Mucosa of rectum (tissue), 2 donors: ENCODE measurements at regions not wholly inside any gene's neighbourhood (a gene's known extent, or its start where the extent isn't known, plus 50 kb on each side); places are given as distances from the start of the nearest gene placed in this dataset.
"Not testable (repeated sequence)": the region's sequence is repeated elsewhere in the genome, so short reads cannot be mapped to it uniquely, and the experiment has no call there.

Experiments used
- H3K27ac ChIP-seq, 2 donors: one replicate each; pipeline ENCODE4 v1.7.0; 2013; ENCODE audit warnings: inconsistent platforms in 2 of 2, low read depth in 2 of 2, low read length in 2 of 2
- H3K27me3 ChIP-seq, 2 donors: one replicate each; pipeline ENCODE4 v1.7.0; 2013; ENCODE audit warnings: low read length in 2 of 2; ENCODE audit not compliant: control insufficient read depth in 2 of 2, insufficient read depth in 2 of 2
- H3K36me3 ChIP-seq, 2 donors: one replicate each; pipeline ENCODE4 v1.7.0; 2013; ENCODE audit warnings: low read length in 2 of 2; ENCODE audit not compliant: control insufficient read depth in 2 of 2, insufficient read depth in 2 of 2
- H3K4me1 ChIP-seq, 2 donors: one replicate each; pipeline ENCODE4 v1.7.0; 2013; ENCODE audit warnings: low read length in 2 of 2, mild to moderate bottlenecking in 1 of 2; ENCODE audit not compliant: control insufficient read depth in 2 of 2, insufficient read depth in 2 of 2
- H3K4me3 ChIP-seq, 2 donors: one replicate each; pipeline ENCODE4 v1.7.0; 2013; ENCODE audit warnings: low read length in 2 of 2
- H3K9ac ChIP-seq, 2 donors: one replicate each; pipeline ENCODE4 v1.7.0; 2013; ENCODE audit warnings: low read length in 2 of 2, low read depth in 1 of 2, mild to moderate bottlenecking in 1 of 2
- H3K9me3 ChIP-seq, 2 donors: one replicate each; pipeline ENCODE4 v1.7.0; 2013; ENCODE audit warnings: low read length in 2 of 2; ENCODE audit not compliant: control insufficient read depth in 2 of 2
- donor health status: healthy.
- donor health status: Normal muscosa, but diverticular disease.

GRCh38 chr5:142208777-142209312 lies 100.3 kb downstream of the NDFIP1 start:
- H3K4me3 ChIP-seq, result no peak overlapping the region
- H3K9ac ChIP-seq, result no peak overlapping the region
- no peaks in the 10 kb centered on the region for H3K9me3 ChIP-seq
- no peak overlapping the region for H3K27ac ChIP-seq
- H3K4me1 ChIP-seq, result no peaks in the 10 kb centered on the region
- H3K36me3 ChIP-seq, result no peaks in the 10 kb centered on the region
- no peaks in the 10 kb centered on the region for H3K27me3 ChIP-seq

GRCh38 chr5:142208244-142208643 lies 99.7 kb downstream of the NDFIP1 start:
- not testable (repeated sequence) for H3K9me3 ChIP-seq

GRCh38 chr5:142206801-142207200 lies 98.2 kb downstream of the NDFIP1 start:
- no peaks in the 10 kb centered on the region for H3K9me3 ChIP-seq
- H3K27me3 ChIP-seq, result no peaks in the 10 kb centered on the region
- no peak overlapping the region for H3K4me3 ChIP-seq
- H3K4me1 ChIP-seq, result no peaks in the 10 kb centered on the region
- no peak overlapping the region for H3K9ac ChIP-seq
- no peak overlapping the region for H3K27ac ChIP-seq
- H3K36me3 ChIP-seq, result no peaks in the 10 kb centered on the region

More at GRCh38 chr5:142208244-142208643, 99.7 kb downstream of the NDFIP1 start:
- not testable (repeated sequence) for H3K4me1 ChIP-seq, H3K36me3 ChIP-seq, H3K9ac ChIP-seq, H3K27me3 ChIP-seq, H3K27ac ChIP-seq, H3K4me3 ChIP-seq

- H3K9me3 ChIP-seq, result no peaks in the 10 kb centered on the region
- no peaks in the 10 kb centered on the region for H3K36me3 ChIP-seq
- H3K27me3 ChIP-seq, result no peaks in the 10 kb centered on the region
- no peaks in the 10 kb centered on the region for H3K4me1 ChIP-seq
- H3K4me3 ChIP-seq, result no peak overlapping the region
- H3K27ac ChIP-seq, result no peak overlapping the region
- H3K9ac ChIP-seq, result no peak overlapping the region
Observed at GRCh38 chr5:142204219-142204618, 95.6 kb downstream of the NDFIP1 start.
